GM19397 (cell line): ENCODE measurements at regions not wholly inside any gene's neighbourhood (a gene's known extent, or its start where the extent isn't known, plus 50 kb on each side); places are given as distances from the start of the nearest gene placed in this dataset.
"Not testable (repeated sequence)": the region's sequence is repeated elsewhere in the genome, so short reads cannot be mapped to it uniquely, and the experiment has no call there.

ENCODE experiments used
- ATAC-seq: cut with Tn5 transposase; IDR thresholded peaks from one replicate; pipeline ENCODE4 v1.9.1; 2021; ENCODE audit warnings: mild to moderate bottlenecking, moderate library complexity; ENCODE audit not compliant: unreplicated experiment

- no peak for ATAC-seq
These were observed 251.7 kb downstream of the TSN start for GRCh38 chr2:122007126-122007525.

DNA sequence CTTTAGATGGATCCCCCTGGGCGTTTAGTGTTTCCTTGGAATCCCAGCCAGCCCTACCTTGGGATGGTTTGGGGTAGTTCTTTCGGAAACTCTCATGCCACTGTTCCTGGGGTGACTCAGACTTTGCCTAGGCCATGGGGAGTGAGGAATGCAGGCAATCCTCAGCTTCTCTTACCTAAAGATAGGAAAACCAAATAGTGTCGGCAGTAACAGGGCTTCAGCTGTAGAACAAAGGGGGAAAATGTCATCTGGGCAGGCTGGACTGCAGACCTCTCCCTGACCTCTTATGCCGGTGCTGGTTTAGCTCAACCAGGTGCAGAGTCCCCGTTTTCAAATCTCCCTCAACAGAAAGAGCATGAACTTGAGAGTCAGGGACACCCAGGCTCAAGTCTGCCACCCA lies 252.1 kb downstream of the TSN start:
- ATAC-seq, result no peak

- no peak for ATAC-seq
These were observed 254.1 kb downstream of the TSN start for GRCh38 chr2:122009561-122009960.

GRCh38 chr2:122011493-122012270 lies 256.2 kb downstream of the TSN start:
- ATAC-seq, result no peak

DNA sequence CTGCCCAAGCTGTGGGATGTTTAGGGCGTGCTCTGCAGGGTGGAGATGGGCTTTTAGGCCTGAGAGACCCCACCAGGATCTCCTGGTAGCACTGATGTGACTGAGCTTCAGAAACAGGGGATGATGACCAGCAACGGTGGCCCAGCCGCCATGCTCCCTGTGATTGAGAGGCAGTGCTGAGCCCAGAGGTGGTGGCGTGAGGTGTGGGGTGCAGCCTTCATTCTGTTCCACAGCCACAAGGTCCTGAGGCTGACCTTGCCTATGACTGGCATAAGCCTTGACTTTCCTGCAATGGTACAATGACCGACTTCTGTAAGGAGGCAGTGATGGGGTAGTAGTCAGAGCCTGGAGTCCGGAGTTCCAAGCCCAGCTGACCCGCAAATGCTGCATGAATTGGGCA lies 263.3 kb downstream of the TSN start:
- no peak for ATAC-seq

GRCh38 chr2:122019724-122020123 lies 264.3 kb downstream of the TSN start:
- ATAC-seq, result no peak

DNA sequence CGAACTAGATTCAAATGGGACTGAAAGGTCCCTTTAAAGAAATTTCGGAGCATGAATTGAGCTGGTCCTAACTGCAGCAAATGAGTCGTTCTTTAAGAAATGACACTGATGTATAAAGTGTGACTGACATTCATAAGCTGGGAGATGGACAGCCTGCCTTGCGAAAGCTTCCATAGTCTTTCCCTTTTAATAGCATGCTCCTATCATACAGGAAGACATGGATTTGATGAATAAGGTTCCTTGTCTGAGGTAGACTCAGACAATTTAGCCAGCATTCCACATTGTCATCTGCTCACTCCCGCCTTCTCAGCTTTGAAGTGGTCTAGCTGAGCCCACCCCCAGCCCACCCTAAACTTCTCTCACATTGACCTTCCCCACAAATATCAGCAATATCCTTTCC lies 264.9 kb downstream of the TSN start:
- no peak for ATAC-seq

DNA sequence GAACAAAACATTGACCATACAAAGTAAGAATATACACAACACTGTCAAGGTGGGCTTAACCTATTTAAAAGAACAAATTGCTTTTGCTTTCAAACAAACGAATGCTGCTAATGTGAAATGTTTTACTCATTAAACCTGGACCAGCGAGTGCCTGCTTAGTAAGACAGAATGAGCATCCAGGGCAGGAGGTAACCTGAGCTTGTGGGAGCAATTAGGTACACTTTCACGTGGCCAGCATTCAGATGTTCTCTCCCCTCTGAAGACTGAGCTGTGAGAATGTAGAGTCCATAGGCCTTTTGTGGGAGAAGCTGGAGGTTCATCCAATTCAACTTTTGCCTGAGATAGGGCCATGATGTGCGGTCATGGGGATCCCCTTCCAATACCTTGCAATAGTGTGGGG lies 266.5 kb downstream of the TSN start:
- no peak for ATAC-seq

GRCh38 chr2:122022531-122022930 lies 267.1 kb downstream of the TSN start:
- no peak for ATAC-seq

- no peak for ATAC-seq
These were observed 267.8 kb downstream of the TSN start for GRCh38 chr2:122023059-122023864.

GRCh38 chr2:122027510-122028217 lies 272.2 kb downstream of the TSN start:
- no peak for ATAC-seq

GRCh38 chr2:122028371-122029100 lies 273.1 kb downstream of the TSN start:
- ATAC-seq, result no peak

GRCh38 chr2:122029456-122029855 lies 274.0 kb downstream of the TSN start:
- no peak for ATAC-seq

DNA sequence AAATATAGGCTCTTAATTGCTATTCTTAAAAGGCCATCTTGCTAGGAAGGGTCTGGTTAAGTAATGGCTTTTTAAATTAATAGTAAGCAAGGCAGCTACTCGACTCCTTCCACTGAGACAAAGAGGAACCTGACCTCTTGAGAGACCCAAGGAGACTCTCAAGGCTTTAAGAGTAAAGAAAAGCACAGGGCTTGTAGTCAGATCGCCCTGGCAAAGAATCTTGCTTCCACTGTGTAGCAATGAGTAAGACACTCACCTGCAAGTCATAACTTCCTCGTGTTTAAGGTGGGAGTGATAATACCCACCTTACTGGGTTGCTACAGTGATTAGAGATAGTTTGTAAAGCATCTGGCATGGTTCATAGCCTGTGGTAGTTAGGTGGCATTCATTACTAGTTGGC lies 274.5 kb downstream of the TSN start:
- no peak for ATAC-seq

DNA sequence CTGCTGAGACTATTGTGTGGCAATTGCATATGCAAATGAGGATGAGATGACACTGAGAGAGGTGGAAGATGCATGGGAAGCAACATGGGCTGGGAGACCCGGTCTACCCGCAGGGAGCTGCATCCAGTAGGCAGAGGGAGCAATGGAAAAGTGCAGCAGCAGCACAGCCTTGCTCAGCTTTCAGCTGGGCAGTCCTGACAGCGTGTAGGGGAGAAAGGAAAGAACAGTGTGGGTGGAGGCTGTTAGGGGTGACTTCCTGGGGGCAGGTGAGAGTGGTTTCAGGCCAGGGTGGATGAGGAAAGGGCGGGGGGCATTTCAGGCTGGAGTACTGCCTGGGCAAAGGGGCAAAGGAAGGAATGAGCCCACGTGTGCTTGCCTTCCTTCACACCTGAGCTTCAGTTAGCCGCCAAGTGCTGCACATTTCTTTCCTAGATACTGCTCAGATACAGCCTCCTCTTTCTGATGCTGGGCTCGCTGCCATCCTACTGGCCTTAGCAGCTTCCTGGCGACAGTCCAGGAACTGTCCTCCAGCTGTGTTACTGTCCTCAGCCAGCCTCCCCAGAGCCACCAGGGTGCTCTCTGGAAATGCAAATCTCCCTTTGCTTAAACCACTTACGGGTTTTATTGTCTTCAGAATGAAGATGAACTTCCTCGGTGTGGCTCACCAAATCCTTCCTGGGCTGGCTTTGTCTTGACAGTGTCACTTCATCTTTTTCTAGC lies 276.3 kb downstream of the TSN start:
- ATAC-seq, result no peak

DNA sequence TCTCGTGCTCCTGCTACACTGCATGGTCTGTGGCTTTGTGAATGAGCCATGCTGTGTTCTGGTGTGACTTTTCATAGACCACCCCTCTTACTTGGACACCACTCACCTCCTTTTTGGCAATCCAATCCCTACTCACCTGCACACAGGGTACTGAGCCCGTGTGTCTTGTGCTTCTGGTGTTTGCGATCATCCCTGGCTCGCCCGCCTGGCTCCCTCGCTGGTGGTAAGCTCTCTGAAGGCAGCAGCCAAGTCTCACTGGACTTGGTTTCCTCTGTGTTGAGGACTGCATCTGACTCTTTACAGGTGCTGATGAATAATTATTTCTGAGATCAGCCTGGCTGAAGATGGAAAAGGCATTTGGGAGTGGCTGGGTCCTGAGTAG lies 276.8 kb downstream of the TSN start:
- no peak for ATAC-seq

GRCh38 chr2:122033778-122034177 lies 278.3 kb downstream of the TSN start:
- ATAC-seq, result no peak

- no peak for ATAC-seq
These were observed 278.9 kb downstream of the TSN start for GRCh38 chr2:122034344-122034743.

- ATAC-seq, result no peak
These were observed 279.3 kb downstream of the TSN start for GRCh38 chr2:122034777-122035176.

- ATAC-seq, result not testable (repeated sequence)
These were observed 283.4 kb downstream of the TSN start for GRCh38 chr2:122038816-122039215.
